ENCODE measurements at regions not wholly inside any gene's neighbourhood (a gene's known extent, or its start where the extent isn't known, plus 50 kb on each side); places are given as distances from the start of the nearest gene placed in this dataset.

DNA sequence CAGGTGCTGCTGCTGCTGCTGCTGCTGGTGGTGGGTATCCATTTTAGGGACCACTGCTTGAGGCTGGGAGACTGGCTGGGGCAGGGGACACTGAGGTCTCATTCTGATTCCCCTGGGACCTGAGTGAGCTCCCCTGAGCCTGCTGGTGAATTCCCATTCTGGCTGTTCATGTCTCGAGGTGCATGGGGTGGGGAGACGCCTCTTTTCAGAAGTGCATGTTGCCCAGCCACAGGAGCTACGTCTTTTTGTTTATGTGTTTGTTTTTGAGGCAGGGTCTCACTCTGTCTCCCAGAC lies 133.4 kb downstream of the RHOU start:
- H3K27ac ChIP-seq = no peak overlapping the region
- no peaks in the 10 kb centered on the region for H4K20me1 ChIP-seq (ENCODE audit: insufficient read depth)
- ChIA-PET CTCF (no interaction called here), POLR2A (ENCODE audit: unreplicated experiment) (no interaction called here)
- no peak overlapping the region for H3K4me3 ChIP-seq
- intact Hi-C loops (cut with micrococcal nuclease; ENCODE audit: unreplicated experiment) = no loop called here
- no peaks in the 10 kb centered on the region for H3F3A ChIP-seq (ENCODE audit: insufficient read depth, low read depth)
- H3K9me2 ChIP-seq (ENCODE audit: insufficient read depth) = no peaks in the 10 kb centered on the region
- no TSS peak for BruUV-seq (replicated peaks)
- no peak overlapping the region for H2AFZ ChIP-seq
- no peaks in the 10 kb centered on the region for H3K79me2 ChIP-seq (ENCODE audit: low read depth)
- H3K27me3 ChIP-seq (ENCODE audit: insufficient read depth, low read depth) = peaks cover 79% of the 10 kb centered on the region
- no peaks in the 10 kb centered on the region for H3K9me3 ChIP-seq (ENCODE audit: insufficient read depth, low read depth)
- H3K4me1 ChIP-seq (replicated peaks; ENCODE audit: insufficient read depth) = no peaks in the 10 kb centered on the region
- DNase-seq = no peak
- H3K36me3 ChIP-seq (ENCODE audit: low read depth) = no peaks in the 10 kb centered on the region
- TF ChIP-seq EZH2 (IDR thresholded peaks at IDR 0.05; ENCODE audit: low read depth) (no peak), CTCF (conservative IDR thresholded peaks at IDR 0.05) (no peak)
- no peak overlapping the region for H3K4me2 ChIP-seq

- no peak overlapping the region for H2AFZ ChIP-seq
- H3K9me3 ChIP-seq (ENCODE audit: insufficient read depth, low read depth) = no peaks in the 10 kb centered on the region
- H3K79me2 ChIP-seq (ENCODE audit: low read depth) = no peaks in the 10 kb centered on the region
- no peak overlapping the region for H3K4me2 ChIP-seq
- H3K27ac ChIP-seq = no peak overlapping the region
- H3K4me1 ChIP-seq (replicated peaks; ENCODE audit: insufficient read depth) = no peaks in the 10 kb centered on the region
- H3F3A ChIP-seq (ENCODE audit: insufficient read depth, low read depth) = no peaks in the 10 kb centered on the region
- no peak for DNase-seq
- no TSS peak for BruUV-seq (replicated peaks)
- no peaks in the 10 kb centered on the region for H3K9me2 ChIP-seq (ENCODE audit: insufficient read depth)
- no peak overlapping the region for H3K4me3 ChIP-seq
- peaks cover 76% of the 10 kb centered on the region for H3K27me3 ChIP-seq (ENCODE audit: insufficient read depth, low read depth)
- no peaks in the 10 kb centered on the region for H4K20me1 ChIP-seq (ENCODE audit: insufficient read depth)
- TF ChIP-seq EZH2 (IDR thresholded peaks at IDR 0.05; ENCODE audit: low read depth) (no peak), CTCF (conservative IDR thresholded peaks at IDR 0.05) (no peak)
- H3K36me3 ChIP-seq (ENCODE audit: low read depth) = no peaks in the 10 kb centered on the region
- ChIA-PET CTCF (no interaction called here), POLR2A (ENCODE audit: unreplicated experiment) (no interaction called here)
- intact Hi-C loops (cut with micrococcal nuclease; ENCODE audit: unreplicated experiment) = no loop called here
Observed at GRCh38 chr1:228869312-228869824, 134.1 kb downstream of the RHOU start.

DNA sequence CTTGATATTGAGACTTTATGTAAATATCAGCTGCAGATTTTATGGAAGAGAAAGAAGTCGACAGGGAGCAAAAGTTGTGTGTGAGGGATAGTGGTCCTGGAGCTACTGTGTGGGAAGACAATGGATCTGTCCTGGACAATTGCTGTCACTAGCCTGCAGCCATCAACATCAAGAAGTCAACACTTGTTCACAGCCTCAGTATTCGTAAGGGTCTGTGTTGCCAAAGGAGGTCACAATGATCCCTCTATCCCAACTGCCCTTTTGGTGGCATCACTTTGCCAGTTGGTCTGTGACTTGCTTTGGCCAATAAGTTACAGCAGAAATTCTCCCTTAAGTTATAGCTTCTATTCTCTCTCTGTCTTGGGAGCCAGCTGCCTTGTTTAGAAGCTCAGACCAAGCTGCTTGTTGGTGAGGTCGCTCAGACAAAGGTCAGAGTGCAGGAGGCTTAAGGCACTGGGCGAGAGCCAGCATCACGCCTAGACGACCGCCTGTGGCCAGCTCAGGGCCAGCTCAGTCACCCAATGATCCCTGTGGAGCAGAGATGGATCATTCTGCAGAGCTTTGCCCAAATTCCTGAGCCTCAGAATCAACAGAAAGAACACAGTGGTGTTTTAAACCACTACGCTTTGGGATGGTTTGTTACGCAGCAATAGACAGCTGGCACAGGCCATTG lies 134.9 kb downstream of the RHOU start:
- TF ChIP-seq CTCF (conservative IDR thresholded peaks at IDR 0.05) = no peak
- no peak for TF ChIP-seq EZH2 (IDR thresholded peaks at IDR 0.05; ENCODE audit: low read depth)
- no TSS peak for BruUV-seq (replicated peaks)
- intact Hi-C loops (cut with micrococcal nuclease; ENCODE audit: unreplicated experiment) = no loop called here
- H3K9me2 ChIP-seq (ENCODE audit: insufficient read depth) = no peaks in the 10 kb centered on the region
- POLR2A ChIA-PET (ENCODE audit: unreplicated experiment) = no interaction called here
- CTCF ChIA-PET = no interaction called here
- H3F3A ChIP-seq (ENCODE audit: insufficient read depth, low read depth) = no peaks in the 10 kb centered on the region
- no peaks in the 10 kb centered on the region for H3K36me3 ChIP-seq (ENCODE audit: low read depth)
- peaks cover 75% of the 10 kb centered on the region for H3K27me3 ChIP-seq (ENCODE audit: insufficient read depth, low read depth)
- no peaks in the 10 kb centered on the region for H3K4me1 ChIP-seq (replicated peaks; ENCODE audit: insufficient read depth)
- no peaks in the 10 kb centered on the region for H3K9me3 ChIP-seq (ENCODE audit: insufficient read depth, low read depth)
- no peak overlapping the region for H3K4me3 ChIP-seq
- no peaks in the 10 kb centered on the region for H3K79me2 ChIP-seq (ENCODE audit: low read depth)
- H2AFZ ChIP-seq = no peak overlapping the region
- no peak overlapping the region for H3K27ac ChIP-seq
- H4K20me1 ChIP-seq (ENCODE audit: insufficient read depth) = no peaks in the 10 kb centered on the region
- no peak for DNase-seq
- H3K4me2 ChIP-seq = no peak overlapping the region

Measured in PC-9 (cell line).